ENCODE measurements at regions not wholly inside any gene's neighbourhood (a gene's known extent, or its start where the extent isn't known, plus 50 kb on each side); places are given as distances from the start of the nearest gene placed in this dataset.
A peak's percentile ranks its signal among the peaks of the same experiment; 100 is the strongest.

GRCh38 chr11:104665641-104666040, 232.6 kb downstream of the CASP12 start:
- TF ChIP-seq SMC3 (IDR thresholded peaks at IDR 0.05; ENCODE audit: low read depth, low read length), result no peak
- TF ChIP-seq CTCF (conservative IDR thresholded peaks at IDR 0.05; ENCODE audit: low read depth, low read length), result no peak
- TF ChIP-seq RAD21 (IDR thresholded peaks at IDR 0.05; ENCODE audit: low read length), result no peak
- TF ChIP-seq ELK1 (IDR thresholded peaks at IDR 0.05; ENCODE audit: borderline replicate concordance, low read depth, low read length), result no peak
- no peak for TF ChIP-seq POLR2A (IDR thresholded peaks at IDR 0.05; ENCODE audit: low read depth, low read length)
- no peak for TF ChIP-seq RFX5 (IDR thresholded peaks at IDR 0.05; ENCODE audit: low read depth, low read length)
- TF ChIP-seq USF2 (IDR thresholded peaks at IDR 0.05; ENCODE audit: low read depth, low read length), result no peak
- TF ChIP-seq BHLHE40 (IDR thresholded peaks at IDR 0.05; ENCODE audit: low read depth, low read length), result no peak
- TF ChIP-seq CEBPB (IDR thresholded peaks at IDR 0.05; ENCODE audit: low read depth, low read length), result peak; percentile 83
- no peak for TF ChIP-seq MAZ (IDR thresholded peaks at IDR 0.05; ENCODE audit: borderline replicate concordance, low read depth, low read length)
- no peak for TF ChIP-seq MXI1 (IDR thresholded peaks at IDR 0.05; ENCODE audit: borderline replicate concordance, low read depth, low read length)
- TF ChIP-seq MAFK (IDR thresholded peaks at IDR 0.05; ENCODE audit: low read depth, low read length), result no peak

All from IMR-90 (cell line).